LNCAP (cell line): ENCODE measurements at regions not wholly inside any gene's neighbourhood (a gene's known extent, or its start where the extent isn't known, plus 50 kb on each side); places are given as distances from the start of the nearest gene placed in this dataset.

Experiments used
- CTCF ChIP-seq: fragments of 450-650 bp; IDR thresholded peaks from 2 replicates; pipeline ENCODE4 v1.5.1; 2017; ENCODE audit warnings: mild to moderate bottlenecking

GRCh38 chr1:55387145-55387544 lies 172.0 kb upstream of the USP24 start:
- no peak for TF ChIP-seq CTCF

- no peak for TF ChIP-seq CTCF
These were observed 171.3 kb upstream of the USP24 start for GRCh38 chr1:55386456-55386855.

- TF ChIP-seq CTCF = no peak
These were observed 170.3 kb upstream of the USP24 start for GRCh38 chr1:55385402-55386018.

- TF ChIP-seq CTCF = no peak
These were observed 169.5 kb upstream of the USP24 start for GRCh38 chr1:55384637-55385036.

GRCh38 chr1:55382806-55383305 lies 167.7 kb upstream of the USP24 start:
- TF ChIP-seq CTCF = no peak

GRCh38 chr1:55381983-55382382 lies 166.8 kb upstream of the USP24 start:
- TF ChIP-seq CTCF = no peak

GRCh38 chr1:55381491-55381890 lies 166.3 kb upstream of the USP24 start:
- no peak for TF ChIP-seq CTCF
